Renal cortex interstitium (tissue), 11 donors: ENCODE measurements at regions not wholly inside any gene's neighbourhood (a gene's known extent, or its start where the extent isn't known, plus 50 kb on each side); places are given as distances from the start of the nearest gene placed in this dataset.

Experiments used
- DNase-seq, 11 donors: peaks; one replicate each; pipeline ENCODE4 v3.0.0-alpha.2; 2013; ENCODE audit warnings: low read depth in 9 of 11, low spot score in 4 of 11; ENCODE audit errors: extremely low read depth in 1 of 11

- no peak for DNase-seq
Observed at GRCh38 chr2:145123606-145124005, 603.7 kb upstream of the ZEB2 start.

GRCh38 chr2:145119225-145119624 is 599.3 kb upstream of the ZEB2 start:
- DNase-seq = no peak

DNA sequence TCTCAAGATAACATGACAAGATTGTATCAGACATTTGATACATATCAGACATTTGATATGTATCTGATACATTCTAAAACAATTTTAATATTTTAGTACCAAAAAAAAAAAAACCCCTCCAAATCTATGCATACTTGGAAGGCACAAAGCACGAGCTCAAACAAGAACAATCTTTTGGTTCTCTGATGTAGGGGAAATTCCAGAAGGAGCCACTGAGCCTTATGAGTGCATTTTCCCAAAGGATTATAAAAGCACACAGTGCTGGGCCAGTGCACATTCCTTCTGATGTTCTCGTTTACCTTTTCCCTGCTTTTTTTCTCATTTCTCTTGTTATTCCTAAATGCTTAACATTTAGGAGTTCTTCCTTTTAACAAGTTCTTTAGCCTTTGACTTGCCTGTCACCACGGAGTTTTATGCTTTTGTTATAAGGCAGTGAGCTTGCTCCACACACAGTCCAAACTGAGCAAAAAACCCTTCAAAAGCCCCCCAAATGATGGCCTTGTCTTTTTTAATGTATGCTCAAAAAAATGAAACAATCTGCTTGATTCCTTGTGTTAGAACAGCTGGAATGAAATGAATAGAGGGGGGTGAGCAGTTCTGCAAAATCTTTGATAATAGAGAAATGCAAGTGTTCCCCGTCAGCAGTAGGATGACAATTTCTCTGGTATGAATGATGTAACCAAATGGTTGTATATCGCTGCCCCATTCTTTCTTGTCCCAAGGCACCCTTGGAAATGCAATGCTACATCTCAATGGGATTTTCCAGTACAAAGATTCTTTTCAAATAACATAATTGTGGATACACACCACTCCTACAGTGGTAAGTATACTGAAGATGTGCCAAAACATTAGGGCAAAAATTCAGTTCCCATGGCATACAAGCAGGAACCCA is 597.2 kb upstream of the ZEB2 start:
- DNase-seq = no peak

GRCh38 chr2:145116056-145116455 is 596.1 kb upstream of the ZEB2 start:
- DNase-seq = no peak

- DNase-seq = no peak
Observed at GRCh38 chr2:145114726-145115125, 594.8 kb upstream of the ZEB2 start.

GRCh38 chr2:145112467-145112866 is 592.5 kb upstream of the ZEB2 start:
- DNase-seq = no peak

- no peak for DNase-seq
Observed at GRCh38 chr2:145110668-145111356, 590.9 kb upstream of the ZEB2 start.

- DNase-seq = no peak
Observed at GRCh38 chr2:145108959-145109710, 589.2 kb upstream of the ZEB2 start.

- peak in 3 of 11 donors; percentile 18 to 35 (median 31) for DNase-seq
Observed at GRCh38 chr2:145108361-145108778, 588.5 kb upstream of the ZEB2 start.

- no peak for DNase-seq
Observed at GRCh38 chr2:145106293-145106692, 586.4 kb upstream of the ZEB2 start.

GRCh38 chr2:145102706-145103105 is 582.8 kb upstream of the ZEB2 start:
- DNase-seq = no peak

DNA sequence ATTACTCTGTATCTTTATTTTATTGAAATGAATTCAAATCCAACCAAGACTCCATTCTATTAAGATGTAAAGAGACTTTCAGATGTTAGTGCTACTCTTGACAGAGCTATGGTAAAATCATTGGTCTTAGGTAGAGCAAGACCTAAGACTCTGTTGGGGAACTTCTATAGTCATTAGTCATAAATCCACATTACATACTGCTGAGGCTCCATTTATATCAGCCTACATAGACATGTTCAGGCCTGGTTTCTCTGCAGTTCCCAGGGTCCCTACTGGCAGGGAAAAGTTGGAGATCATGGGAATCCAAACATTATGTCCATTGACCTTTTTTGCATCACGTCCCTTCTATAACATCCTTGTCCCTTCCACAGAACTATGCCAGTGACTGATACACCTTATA is 580.4 kb upstream of the ZEB2 start:
- no peak for DNase-seq

DNA sequence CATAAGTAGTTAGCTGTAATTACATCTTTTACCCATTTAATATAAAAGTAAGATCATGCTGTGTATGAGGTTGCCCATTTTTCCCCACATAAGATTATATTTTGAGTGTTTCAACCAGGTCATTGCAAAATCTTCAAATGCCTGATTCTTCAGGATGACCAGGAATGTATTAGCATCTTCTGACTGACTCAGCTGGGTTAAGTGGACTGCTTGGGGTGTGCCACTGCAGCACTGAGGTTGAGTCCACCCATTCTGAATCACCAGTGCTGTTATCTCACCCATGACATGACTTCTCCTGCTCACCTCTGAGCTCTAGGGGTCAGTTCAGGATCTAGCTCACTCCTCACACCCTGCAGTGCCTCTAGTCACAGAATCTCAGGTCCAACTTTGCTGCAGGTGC is 576.7 kb upstream of the ZEB2 start:
- no peak for DNase-seq

- no peak for DNase-seq
Observed at GRCh38 chr2:145095641-145096435, 575.9 kb upstream of the ZEB2 start.

DNA sequence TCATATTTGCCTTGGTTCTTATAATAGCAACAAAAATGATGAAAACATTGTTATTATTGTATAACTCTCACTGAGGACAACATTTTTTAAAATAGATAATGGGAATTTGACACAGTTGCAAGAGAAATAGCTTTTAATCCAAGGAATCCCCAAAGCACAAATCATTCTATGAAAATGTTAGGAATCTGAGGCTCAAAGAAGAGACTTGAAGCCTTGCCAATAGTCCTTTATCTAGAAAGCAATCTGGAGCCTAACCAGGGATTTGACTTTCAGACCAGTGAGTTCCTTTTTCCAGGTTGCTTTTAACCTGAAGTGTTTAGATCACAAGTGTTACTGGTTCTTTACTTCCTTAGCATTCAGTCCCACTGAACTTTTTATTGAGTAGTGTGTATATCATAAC is 574.5 kb upstream of the ZEB2 start:
- no peak for DNase-seq

DNA sequence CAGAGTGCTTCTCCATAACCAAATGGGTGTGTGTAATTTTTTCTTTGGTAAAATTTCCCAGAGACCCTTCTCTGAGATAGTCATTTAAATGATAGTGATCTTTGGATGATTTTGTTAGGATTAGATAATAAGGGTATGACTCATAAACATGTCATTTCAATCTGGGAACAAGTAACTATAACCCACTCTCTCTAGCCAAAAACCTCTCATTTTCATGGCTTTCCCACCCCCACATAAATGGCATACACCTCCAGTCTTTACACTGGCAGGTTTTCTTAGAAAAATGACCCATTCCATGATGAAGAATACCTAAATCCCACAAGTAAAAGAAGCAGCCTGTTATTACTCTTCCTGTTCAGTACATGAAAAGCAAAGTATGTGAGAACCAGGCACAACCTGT is 572.0 kb upstream of the ZEB2 start:
- DNase-seq = no peak

DNA sequence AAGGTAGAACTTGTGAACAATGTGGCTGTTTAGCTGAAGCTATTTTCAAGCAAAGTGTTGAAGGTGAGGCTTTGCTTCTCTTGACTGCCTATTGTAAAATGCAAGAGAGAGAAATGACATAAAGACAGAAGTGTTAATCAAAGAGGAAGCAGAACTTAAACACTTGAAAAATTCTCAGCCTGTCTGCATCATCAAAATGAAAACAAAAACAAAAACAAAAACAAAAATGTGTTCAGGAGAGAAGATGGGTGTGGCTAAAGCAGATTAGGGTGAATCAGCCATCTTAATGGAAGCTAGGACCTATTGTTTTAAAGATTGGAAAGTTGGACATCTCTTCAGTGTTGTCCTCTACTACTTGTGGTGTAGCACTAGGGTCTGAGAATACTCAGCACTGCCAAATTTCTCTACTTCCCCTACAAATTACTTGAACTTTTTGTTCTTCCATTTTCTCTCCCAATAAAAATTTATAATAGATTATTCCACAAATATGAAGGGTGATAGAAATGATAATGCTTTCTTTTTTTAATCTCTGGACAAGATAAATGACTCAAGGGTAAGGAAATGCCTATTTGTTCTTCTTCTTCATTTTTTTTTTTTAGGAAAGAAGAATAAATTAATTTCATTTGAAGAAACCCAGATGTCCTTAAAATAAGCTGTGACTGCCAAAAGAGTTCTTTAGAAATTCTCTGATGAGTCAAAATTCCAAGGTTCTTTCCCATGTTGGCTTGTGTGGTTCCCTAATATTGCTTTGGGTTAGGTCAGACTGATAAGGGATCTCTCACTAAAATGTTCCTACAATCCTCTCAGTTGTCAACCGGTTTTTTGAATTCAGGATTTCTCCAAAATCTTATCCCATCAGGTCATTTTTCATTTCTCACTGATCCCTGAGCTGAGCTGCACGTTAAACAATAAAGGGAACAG is 571.2 kb upstream of the ZEB2 start:
- no peak for DNase-seq

DNA sequence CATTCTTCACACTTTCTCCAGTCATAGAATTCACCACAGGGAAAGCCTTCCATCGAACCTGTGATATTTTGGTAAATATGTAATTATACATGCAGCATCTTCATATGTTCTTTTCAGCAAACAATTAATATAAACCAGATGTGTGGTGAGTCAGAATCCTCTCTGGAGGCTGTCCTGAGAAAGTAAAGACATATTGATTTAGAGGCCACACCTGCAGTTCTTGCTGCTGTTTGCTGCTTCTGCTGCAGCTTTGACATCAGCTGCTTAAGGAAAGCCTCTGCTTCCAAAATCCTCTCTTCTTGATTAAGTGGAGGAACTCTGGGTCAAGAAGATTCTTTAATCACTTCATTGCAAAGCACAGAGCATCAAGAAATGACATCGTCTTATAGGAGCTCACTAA is 568.8 kb upstream of the ZEB2 start:
- no peak for DNase-seq
